ENCODE measurements at regions not wholly inside any gene's neighbourhood (a gene's known extent, or its start where the extent isn't known, plus 50 kb on each side); places are given as distances from the start of the nearest gene placed in this dataset.

DNA sequence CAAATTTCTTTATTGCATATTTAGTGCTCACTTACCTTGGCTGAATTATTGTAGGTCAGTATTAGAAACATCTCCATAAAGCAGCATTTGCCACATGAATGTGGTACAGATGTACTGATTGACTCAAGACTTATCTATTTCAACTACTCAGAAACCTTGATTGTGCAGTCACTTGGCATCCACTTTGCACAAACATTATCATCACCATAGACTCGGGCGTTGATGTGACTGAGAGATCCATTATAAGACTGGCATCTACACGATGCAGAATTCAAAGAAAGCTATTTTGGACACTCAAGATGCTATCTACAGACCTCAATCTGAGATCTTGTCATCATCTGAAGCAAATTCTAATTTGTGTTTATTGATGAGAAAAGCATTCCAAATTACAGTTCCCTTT, 102.8 kb upstream of the USP25 start:
- TF ChIP-seq, protein P1, sequence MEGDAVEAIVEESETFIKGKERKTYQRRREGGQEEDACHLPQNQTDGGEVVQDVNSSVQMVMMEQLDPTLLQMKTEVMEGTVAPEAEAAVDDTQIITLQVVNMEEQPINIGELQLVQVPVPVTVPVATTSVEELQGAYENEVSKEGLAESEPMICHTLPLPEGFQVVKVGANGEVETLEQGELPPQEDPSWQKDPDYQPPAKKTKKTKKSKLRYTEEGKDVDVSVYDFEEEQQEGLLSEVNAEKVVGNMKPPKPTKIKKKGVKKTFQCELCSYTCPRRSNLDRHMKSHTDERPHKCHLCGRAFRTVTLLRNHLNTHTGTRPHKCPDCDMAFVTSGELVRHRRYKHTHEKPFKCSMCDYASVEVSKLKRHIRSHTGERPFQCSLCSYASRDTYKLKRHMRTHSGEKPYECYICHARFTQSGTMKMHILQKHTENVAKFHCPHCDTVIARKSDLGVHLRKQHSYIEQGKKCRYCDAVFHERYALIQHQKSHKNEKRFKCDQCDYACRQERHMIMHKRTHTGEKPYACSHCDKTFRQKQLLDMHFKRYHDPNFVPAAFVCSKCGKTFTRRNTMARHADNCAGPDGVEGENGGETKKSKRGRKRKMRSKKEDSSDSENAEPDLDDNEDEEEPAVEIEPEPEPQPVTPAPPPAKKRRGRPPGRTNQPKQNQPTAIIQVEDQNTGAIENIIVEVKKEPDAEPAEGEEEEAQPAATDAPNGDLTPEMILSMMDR (IDR thresholded peaks at IDR 0.05): no peak
- TF ChIP-seq POLR2A (IDR thresholded peaks at IDR 0.05): no peak

Data from heart left ventricle (tissue), 13 donors.